Sigmoid colon (tissue), 4 donors: ENCODE measurements at regions not wholly inside any gene's neighbourhood (a gene's known extent, or its start where the extent isn't known, plus 50 kb on each side); places are given as distances from the start of the nearest gene placed in this dataset.

Experiments used
- POLR2A ChIP-seq, 2 donors: fragments of 450-650 bp; IDR thresholded peaks; one replicate each; pipeline ENCODE4 v1.6.1; 2016; ENCODE audit warnings: antibody characterized with exemption in 2 of 2, mild to moderate bottlenecking in 2 of 2, moderate library complexity in 2 of 2
- POLR2AphosphoS5 ChIP-seq, 4 donors: sonication (generic); formaldehyde crosslinking; IDR thresholded peaks; one replicate each; pipeline ENCODE4 v1.6.1; 2017; ENCODE audit warnings: antibody characterized with exemption in 4 of 4
- TF ChIP-seq, protein P1 (sequence below), 4 experiments: fragments of 450-650 bp in 3 of 4; fragments of 200-600 bp in 1 of 4; IDR thresholded peaks; one replicate each; pipeline ENCODE4 v1.5.1; 2016 to 2019; ENCODE audit warnings: antibody characterized with exemption in 4 of 4, mild to moderate bottlenecking in 3 of 4, moderate library complexity in 2 of 4

DNA sequence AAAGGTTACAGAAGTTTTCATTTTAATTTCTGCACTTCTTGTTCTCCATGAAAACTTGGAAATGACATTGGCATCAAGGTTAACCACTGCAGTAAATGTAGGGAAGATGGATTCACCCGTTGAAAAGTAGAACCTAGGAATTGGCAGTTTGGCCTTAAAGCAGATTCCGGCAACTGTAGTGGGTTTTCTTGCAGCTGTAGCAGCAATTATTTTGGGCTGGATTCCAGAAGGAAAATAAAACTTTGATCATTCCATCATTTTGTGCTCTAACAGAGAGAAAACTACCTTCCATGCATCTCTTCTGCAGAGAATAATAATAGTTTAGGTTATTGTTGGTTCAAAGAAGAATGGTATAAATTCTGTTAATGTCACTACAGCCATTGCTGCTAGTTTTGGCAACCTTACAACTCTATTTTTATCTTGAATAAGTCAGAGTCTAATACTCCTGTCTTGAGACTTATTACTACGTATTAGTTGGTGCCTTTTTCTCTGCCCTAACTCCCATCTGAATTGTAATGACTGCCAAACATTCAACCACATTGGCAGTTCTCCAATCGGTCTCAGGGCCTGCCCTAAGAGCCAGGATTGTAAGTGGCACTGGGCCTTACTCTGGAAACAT is 178.1 kb upstream of the PIEZO2 start:
- TF ChIP-seq POLR2A (IDR thresholded peaks at IDR 0.05), result no peak
- TF ChIP-seq, protein P1, sequence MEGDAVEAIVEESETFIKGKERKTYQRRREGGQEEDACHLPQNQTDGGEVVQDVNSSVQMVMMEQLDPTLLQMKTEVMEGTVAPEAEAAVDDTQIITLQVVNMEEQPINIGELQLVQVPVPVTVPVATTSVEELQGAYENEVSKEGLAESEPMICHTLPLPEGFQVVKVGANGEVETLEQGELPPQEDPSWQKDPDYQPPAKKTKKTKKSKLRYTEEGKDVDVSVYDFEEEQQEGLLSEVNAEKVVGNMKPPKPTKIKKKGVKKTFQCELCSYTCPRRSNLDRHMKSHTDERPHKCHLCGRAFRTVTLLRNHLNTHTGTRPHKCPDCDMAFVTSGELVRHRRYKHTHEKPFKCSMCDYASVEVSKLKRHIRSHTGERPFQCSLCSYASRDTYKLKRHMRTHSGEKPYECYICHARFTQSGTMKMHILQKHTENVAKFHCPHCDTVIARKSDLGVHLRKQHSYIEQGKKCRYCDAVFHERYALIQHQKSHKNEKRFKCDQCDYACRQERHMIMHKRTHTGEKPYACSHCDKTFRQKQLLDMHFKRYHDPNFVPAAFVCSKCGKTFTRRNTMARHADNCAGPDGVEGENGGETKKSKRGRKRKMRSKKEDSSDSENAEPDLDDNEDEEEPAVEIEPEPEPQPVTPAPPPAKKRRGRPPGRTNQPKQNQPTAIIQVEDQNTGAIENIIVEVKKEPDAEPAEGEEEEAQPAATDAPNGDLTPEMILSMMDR (IDR thresholded peaks at IDR 0.05), result no peak
- TF ChIP-seq POLR2AphosphoS5 (IDR thresholded peaks at IDR 0.05), result no peak
